Vagina (tissue), 2 donors: ENCODE measurements at regions not wholly inside any gene's neighbourhood (a gene's known extent, or its start where the extent isn't known, plus 50 kb on each side); places are given as distances from the start of the nearest gene placed in this dataset.

Experiments used
- POLR2A ChIP-seq, 2 donors: fragments of 450-650 bp; IDR thresholded peaks; one replicate each; pipeline ENCODE4 v1.6.1; 2017; ENCODE audit warnings: antibody characterized with exemption in 2 of 2, mild to moderate bottlenecking in 2 of 2, moderate library complexity in 2 of 2
- POLR2AphosphoS5 ChIP-seq, 2 donors: sonication (generic); formaldehyde crosslinking; IDR thresholded peaks; one replicate each; pipeline ENCODE4 v1.9.0; 2017; ENCODE audit warnings: antibody characterized with exemption in 2 of 2, mild to moderate bottlenecking in 2 of 2, low read depth in 1 of 2; ENCODE audit not compliant: insufficient read depth in 1 of 2
- TF ChIP-seq, protein P1 (sequence below), 3 experiments: fragments of 450-650 bp in 2 of 3; fragments of 200-600 bp in 1 of 3; sonication (generic) in 1 of 3; IDR thresholded peaks; one replicate each; pipeline ENCODE4 v1.5.1; 2017 to 2019; ENCODE audit warnings: antibody characterized with exemption in 3 of 3, mild to moderate bottlenecking in 2 of 3, moderate library complexity in 2 of 3

DNA sequence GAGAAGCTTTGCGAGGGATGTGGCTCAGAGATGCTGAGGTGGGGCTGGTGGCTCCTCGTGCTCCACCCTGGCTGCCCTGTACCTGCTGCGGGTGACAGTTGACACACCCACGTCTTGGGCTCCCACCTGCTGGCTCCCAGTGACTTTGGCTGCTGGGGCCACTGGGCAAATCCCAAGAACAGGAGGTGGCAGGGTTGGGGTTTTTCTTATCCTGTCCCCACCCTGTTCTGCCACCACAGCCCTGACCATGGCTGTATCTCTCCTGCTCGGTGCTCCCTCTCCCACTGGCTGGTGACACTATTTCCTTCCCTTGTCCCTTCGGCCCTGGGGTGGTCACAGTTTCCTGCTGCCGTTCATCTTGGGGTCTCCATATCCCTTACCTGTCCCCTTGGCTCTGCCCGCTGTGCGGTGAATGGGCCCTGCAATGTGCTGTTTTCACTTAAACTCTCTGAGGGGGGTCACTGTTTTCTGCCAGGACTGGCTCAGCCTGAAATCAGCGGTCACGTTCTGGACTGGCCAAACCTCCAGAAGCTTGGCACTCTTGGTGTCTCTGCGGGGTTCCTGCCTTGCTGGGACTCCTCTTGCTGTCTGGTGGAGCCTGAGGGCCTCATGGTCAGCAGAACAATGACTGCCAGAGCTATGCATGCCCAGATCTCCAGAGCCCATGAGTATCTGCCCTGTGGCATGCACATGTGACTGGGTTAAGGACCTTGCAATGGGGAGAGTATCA lies 144.2 kb downstream of the IRF8 start:
- TF ChIP-seq POLR2AphosphoS5 (IDR thresholded peaks at IDR 0.05; ENCODE audit: insufficient read depth in 1 of 2, low read depth in 1 of 2) = no peak
- TF ChIP-seq, protein P1, sequence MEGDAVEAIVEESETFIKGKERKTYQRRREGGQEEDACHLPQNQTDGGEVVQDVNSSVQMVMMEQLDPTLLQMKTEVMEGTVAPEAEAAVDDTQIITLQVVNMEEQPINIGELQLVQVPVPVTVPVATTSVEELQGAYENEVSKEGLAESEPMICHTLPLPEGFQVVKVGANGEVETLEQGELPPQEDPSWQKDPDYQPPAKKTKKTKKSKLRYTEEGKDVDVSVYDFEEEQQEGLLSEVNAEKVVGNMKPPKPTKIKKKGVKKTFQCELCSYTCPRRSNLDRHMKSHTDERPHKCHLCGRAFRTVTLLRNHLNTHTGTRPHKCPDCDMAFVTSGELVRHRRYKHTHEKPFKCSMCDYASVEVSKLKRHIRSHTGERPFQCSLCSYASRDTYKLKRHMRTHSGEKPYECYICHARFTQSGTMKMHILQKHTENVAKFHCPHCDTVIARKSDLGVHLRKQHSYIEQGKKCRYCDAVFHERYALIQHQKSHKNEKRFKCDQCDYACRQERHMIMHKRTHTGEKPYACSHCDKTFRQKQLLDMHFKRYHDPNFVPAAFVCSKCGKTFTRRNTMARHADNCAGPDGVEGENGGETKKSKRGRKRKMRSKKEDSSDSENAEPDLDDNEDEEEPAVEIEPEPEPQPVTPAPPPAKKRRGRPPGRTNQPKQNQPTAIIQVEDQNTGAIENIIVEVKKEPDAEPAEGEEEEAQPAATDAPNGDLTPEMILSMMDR (IDR thresholded peaks at IDR 0.05) = no peak
- no peak for TF ChIP-seq POLR2A (IDR thresholded peaks at IDR 0.05)
